ENCODE measurements at regions not wholly inside any gene's neighbourhood (a gene's known extent, or its start where the extent isn't known, plus 50 kb on each side); places are given as distances from the start of the nearest gene placed in this dataset.
"Not testable (repeated sequence)": the region's sequence is repeated elsewhere in the genome, so short reads cannot be mapped to it uniquely, and the experiment has no call there.

GRCh38 chr7:142636107-142636506 lies 113.2 kb upstream of the PRSS1 start:
- TF ChIP-seq CTCF, POLR2A (IDR thresholded peaks at IDR 0.05): not testable (repeated sequence)
